SK-N-SH treated with all-trans-retinoic acid at 6 μM for 48 hours (cell line): ENCODE measurements at regions not wholly inside any gene's neighbourhood (a gene's known extent, or its start where the extent isn't known, plus 50 kb on each side); places are given as distances from the start of the nearest gene placed in this dataset.

Experiments used
- ATAC-seq: fragments of 200-7000 bp; cut with Tn5 transposase; 3 replicates; pipeline ENCODE4 v1.9.1; 2020; ENCODE audit warnings: mild to moderate bottlenecking, moderate library complexity
- ARNTL ChIP-seq: fragments of 450-650 bp; formaldehyde crosslinking; IDR thresholded peaks from 2 replicates; pipeline ENCODE4 v1.5.0; 2020; ENCODE audit warnings: low read depth, mild to moderate bottlenecking, moderate library complexity, borderline replicate concordance
- CSDC2 ChIP-seq: fragments of 250-450 bp; sonication (Bioruptor Pico); IDR thresholded peaks from 2 replicates; pipeline ENCODE4 v1.5.0; 2020; ENCODE audit warnings: mild to moderate bottlenecking, moderate library complexity
- ESRRG ChIP-seq: fragments of 250-450 bp; sonication (Bioruptor Pico); IDR thresholded peaks from 2 replicates; pipeline ENCODE4 v1.6.1; 2021; ENCODE audit warnings: mild to moderate bottlenecking
- GLIS3 ChIP-seq: fragments of 250-450 bp; sonication (Bioruptor Pico); IDR thresholded peaks from 2 replicates; pipeline ENCODE4 v1.5.0; 2020; ENCODE audit warnings: mild to moderate bottlenecking, moderate library complexity
- ISL1 ChIP-seq: fragments of 250-450 bp; sonication (Bioruptor Pico); IDR thresholded peaks from 2 replicates; pipeline ENCODE4 v2.1.2; 2022; ENCODE audit warnings: mild to moderate bottlenecking, moderate library complexity
- OSR1 ChIP-seq: fragments of 250-450 bp; sonication (Bioruptor Pico); IDR thresholded peaks from 2 replicates; pipeline ENCODE4 v1.8.0; 2022; ENCODE audit warnings: moderate library complexity, mild to moderate bottlenecking, inconsistent platforms
- PPARA ChIP-seq: fragments of 250-450 bp; sonication (Bioruptor Pico); IDR thresholded peaks from 2 replicates; pipeline ENCODE4 v1.5.0; 2020; ENCODE audit warnings: mild to moderate bottlenecking, borderline replicate concordance
- RARB ChIP-seq: fragments of 250-450 bp; sonication (Bioruptor Pico); IDR thresholded peaks from 2 replicates; pipeline ENCODE4 v1.8.0; 2021; ENCODE audit warnings: mild to moderate bottlenecking, moderate library complexity
- SNAI2 ChIP-seq: fragments of 250-450 bp; sonication (Bioruptor Pico); IDR thresholded peaks from 2 replicates; pipeline ENCODE4 v1.5.0; 2020; ENCODE audit warnings: mild to moderate bottlenecking, moderate library complexity
- TCF4 ChIP-seq: fragments of 250-450 bp; sonication (Bioruptor Pico); IDR thresholded peaks from 2 replicates; pipeline ENCODE4 v1.8.0; 2021; ENCODE audit warnings: mild to moderate bottlenecking, moderate library complexity, borderline replicate concordance
- TOX ChIP-seq: fragments of 250-450 bp; sonication (Bioruptor Pico); IDR thresholded peaks from 2 replicates; pipeline ENCODE4 v1.8.0; 2021; ENCODE audit warnings: mild to moderate bottlenecking, moderate library complexity, borderline replicate concordance
- ZC3H10 ChIP-seq: fragments of 250-450 bp; sonication (Bioruptor Pico); IDR thresholded peaks from 2 replicates; pipeline ENCODE4 v1.5.1; 2021; ENCODE audit warnings: mild to moderate bottlenecking, moderate library complexity
- ZFP3 ChIP-seq: fragments of 250-450 bp; sonication (Bioruptor Pico); IDR thresholded peaks from 2 replicates; pipeline ENCODE4 v1.5.0; 2020; ENCODE audit warnings: mild to moderate bottlenecking, moderate library complexity
- ZFP30 ChIP-seq: fragments of 450-650 bp; formaldehyde crosslinking; IDR thresholded peaks from 2 replicates; pipeline ENCODE4 v1.5.0; 2022; ENCODE audit warnings: mild to moderate bottlenecking, moderate library complexity
- ZNF565 ChIP-seq: fragments of 450-650 bp; formaldehyde crosslinking; conservative IDR thresholded peaks from 2 replicates; pipeline ENCODE4 v1.5.0; 2020; ENCODE audit warnings: low read depth, mild to moderate bottlenecking, moderate library complexity
- ZNF70 ChIP-seq: fragments of 450-650 bp; formaldehyde crosslinking; IDR thresholded peaks from 2 replicates; pipeline ENCODE4 v1.5.0; 2020; ENCODE audit warnings: mild to moderate bottlenecking, moderate library complexity
- ZNF8 ChIP-seq: fragments of 450-650 bp; formaldehyde crosslinking; IDR thresholded peaks from 2 replicates; pipeline ENCODE4 v1.5.0; 2020; ENCODE audit warnings: mild to moderate bottlenecking, moderate library complexity
- TF ChIP-seq, protein P1 (sequence below): fragments of 250-450 bp; sonication (Bioruptor Pico); IDR thresholded peaks from 2 replicates; pipeline ENCODE4 v1.8.0; 2020; ENCODE audit warnings: mild to moderate bottlenecking, moderate library complexity, borderline replicate concordance
- TF ChIP-seq, protein P2 (sequence below): fragments of 250-450 bp; sonication (Bioruptor Pico); IDR thresholded peaks from 2 replicates; pipeline ENCODE4 v1.5.1; 2021; ENCODE audit warnings: mild to moderate bottlenecking, moderate library complexity
- TF ChIP-seq, protein P3 (sequence below): fragments of 250-450 bp; sonication (Bioruptor Pico); IDR thresholded peaks from 2 replicates; pipeline ENCODE4 v1.8.0; 2021; ENCODE audit warnings: low read depth, mild to moderate bottlenecking, moderate library complexity, borderline replicate concordance
- TF ChIP-seq, protein P4 (sequence below): fragments of 250-450 bp; sonication (Bioruptor Pico); IDR thresholded peaks from 2 replicates; pipeline ENCODE4 v1.5.1; 2020; ENCODE audit warnings: low read depth, mild to moderate bottlenecking, moderate library complexity
- TF ChIP-seq, protein P5 (sequence below): fragments of 250-450 bp; sonication (Bioruptor Pico); IDR thresholded peaks from 2 replicates; pipeline ENCODE4 v1.5.0; 2020; ENCODE audit warnings: mild to moderate bottlenecking, moderate library complexity

DNA sequence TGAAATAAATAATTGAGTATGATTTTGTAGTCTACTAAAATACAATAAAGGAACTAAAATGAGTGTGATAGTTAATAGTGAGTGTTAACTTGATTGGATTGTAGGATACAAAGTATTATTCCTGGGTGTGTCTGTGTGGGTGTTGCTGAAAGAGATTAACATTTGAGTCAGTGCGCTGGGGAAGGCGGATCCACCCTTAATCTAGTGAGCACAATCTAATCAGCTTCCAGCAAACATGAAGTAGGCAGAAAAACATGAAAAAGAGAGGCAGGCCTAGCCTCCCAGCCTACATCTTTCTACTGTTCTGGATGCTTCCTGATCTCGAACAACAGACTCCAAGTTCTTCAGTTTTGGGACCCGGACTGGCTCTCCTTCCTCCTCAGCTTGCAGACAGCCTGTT lies 1716.6 kb downstream of the MRPL39 start:
- ATAC-seq, result no peak

DNA sequence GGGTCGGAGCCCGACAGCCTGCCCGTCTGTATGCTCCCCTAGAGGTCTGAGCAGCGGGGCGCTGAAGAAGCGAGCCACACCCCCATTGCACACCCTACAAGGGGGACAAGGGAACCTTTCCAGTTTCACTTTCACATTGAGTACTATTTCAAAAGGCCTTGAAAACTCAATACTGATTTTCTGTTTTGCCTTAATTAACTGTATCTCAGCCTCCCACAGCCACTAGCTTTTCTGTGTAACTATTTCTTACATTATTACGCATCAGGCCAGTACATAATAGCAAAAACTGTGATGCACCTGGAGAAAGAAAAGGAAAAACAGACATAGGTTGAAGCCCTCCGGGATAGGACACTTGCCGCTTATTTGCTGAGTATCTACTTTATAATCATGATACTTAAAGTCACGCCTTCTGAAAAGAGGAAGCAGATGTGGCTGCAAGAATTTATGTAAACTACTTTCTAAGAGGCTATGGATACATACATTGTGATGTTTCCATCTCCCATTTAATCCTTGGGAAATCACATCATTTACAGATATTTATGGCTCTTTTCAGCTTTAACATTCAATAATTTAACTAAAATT lies 1719.5 kb downstream of the MRPL39 start:
- no peak for ATAC-seq
- TF ChIP-seq, protein P1, sequence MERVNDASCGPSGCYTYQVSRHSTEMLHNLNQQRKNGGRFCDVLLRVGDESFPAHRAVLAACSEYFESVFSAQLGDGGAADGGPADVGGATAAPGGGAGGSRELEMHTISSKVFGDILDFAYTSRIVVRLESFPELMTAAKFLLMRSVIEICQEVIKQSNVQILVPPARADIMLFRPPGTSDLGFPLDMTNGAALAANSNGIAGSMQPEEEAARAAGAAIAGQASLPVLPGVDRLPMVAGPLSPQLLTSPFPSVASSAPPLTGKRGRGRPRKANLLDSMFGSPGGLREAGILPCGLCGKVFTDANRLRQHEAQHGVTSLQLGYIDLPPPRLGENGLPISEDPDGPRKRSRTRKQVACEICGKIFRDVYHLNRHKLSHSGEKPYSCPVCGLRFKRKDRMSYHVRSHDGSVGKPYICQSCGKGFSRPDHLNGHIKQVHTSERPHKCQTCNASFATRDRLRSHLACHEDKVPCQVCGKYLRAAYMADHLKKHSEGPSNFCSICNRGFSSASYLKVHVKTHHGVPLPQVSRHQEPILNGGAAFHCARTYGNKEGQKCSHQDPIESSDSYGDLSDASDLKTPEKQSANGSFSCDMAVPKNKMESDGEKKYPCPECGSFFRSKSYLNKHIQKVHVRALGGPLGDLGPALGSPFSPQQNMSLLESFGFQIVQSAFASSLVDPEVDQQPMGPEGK (CRISPR knock-in tag), result no peak
- TF ChIP-seq CSDC2 (CRISPR knock-in tag), result no peak
- no peak for TF ChIP-seq RARB (CRISPR knock-in tag)
- TF ChIP-seq ISL1, result no peak
- TF ChIP-seq ZFP3 (CRISPR knock-in tag), result no peak
- no peak for TF ChIP-seq SNAI2 (CRISPR knock-in tag)
- TF ChIP-seq TCF4 (CRISPR knock-in tag), result no peak
- TF ChIP-seq TOX (CRISPR knock-in tag), result no peak
- no peak for TF ChIP-seq ZNF8 (CRISPR knock-in tag)
- TF ChIP-seq, protein P2, sequence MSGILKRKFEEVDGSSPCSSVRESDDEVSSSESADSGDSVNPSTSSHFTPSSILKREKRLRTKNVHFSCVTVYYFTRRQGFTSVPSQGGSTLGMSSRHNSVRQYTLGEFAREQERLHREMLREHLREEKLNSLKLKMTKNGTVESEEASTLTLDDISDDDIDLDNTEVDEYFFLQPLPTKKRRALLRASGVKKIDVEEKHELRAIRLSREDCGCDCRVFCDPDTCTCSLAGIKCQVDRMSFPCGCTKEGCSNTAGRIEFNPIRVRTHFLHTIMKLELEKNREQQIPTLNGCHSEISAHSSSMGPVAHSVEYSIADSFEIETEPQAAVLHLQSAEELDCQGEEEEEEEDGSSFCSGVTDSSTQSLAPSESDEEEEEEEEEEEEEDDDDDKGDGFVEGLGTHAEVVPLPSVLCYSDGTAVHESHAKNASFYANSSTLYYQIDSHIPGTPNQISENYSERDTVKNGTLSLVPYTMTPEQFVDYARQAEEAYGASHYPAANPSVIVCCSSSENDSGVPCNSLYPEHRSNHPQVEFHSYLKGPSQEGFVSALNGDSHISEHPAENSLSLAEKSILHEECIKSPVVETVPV (CRISPR knock-in tag), result no peak
- no peak for TF ChIP-seq ZC3H10 (CRISPR knock-in tag)
- TF ChIP-seq, protein P3, sequence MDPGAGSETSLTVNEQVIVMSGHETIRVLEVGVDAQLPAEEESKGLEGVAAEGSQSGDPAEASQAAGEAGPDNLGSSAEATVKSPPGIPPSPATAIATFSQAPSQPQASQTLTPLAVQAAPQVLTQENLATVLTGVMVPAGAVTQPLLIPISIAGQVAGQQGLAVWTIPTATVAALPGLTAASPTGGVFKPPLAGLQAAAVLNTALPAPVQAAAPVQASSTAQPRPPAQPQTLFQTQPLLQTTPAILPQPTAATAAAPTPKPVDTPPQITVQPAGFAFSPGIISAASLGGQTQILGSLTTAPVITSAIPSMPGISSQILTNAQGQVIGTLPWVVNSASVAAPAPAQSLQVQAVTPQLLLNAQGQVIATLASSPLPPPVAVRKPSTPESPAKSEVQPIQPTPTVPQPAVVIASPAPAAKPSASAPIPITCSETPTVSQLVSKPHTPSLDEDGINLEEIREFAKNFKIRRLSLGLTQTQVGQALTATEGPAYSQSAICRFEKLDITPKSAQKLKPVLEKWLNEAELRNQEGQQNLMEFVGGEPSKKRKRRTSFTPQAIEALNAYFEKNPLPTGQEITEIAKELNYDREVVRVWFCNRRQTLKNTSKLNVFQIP (CRISPR knock-in tag), result no peak
- TF ChIP-seq, protein P4, sequence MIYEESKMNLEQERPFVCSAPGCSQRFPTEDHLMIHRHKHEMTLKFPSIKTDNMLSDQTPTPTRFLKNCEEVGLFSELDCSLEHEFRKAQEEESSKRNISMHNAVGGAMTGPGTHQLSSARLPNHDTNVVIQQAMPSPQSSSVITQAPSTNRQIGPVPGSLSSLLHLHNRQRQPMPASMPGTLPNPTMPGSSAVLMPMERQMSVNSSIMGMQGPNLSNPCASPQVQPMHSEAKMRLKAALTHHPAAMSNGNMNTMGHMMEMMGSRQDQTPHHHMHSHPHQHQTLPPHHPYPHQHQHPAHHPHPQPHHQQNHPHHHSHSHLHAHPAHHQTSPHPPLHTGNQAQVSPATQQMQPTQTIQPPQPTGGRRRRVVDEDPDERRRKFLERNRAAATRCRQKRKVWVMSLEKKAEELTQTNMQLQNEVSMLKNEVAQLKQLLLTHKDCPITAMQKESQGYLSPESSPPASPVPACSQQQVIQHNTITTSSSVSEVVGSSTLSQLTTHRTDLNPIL (CRISPR knock-in tag), result no peak
- no peak for TF ChIP-seq OSR1 (CRISPR knock-in tag)

More for the DNA sequence above, 1716.6 kb downstream of the MRPL39 start:
- TF ChIP-seq ARNTL, result no peak
- TF ChIP-seq, protein P2 (CRISPR knock-in tag), result no peak
- TF ChIP-seq ZNF565 (CRISPR knock-in tag), result no peak
- no peak for TF ChIP-seq ZC3H10 (CRISPR knock-in tag)
- no peak for TF ChIP-seq RARB (CRISPR knock-in tag)
- TF ChIP-seq GLIS3 (CRISPR knock-in tag), result no peak
- TF ChIP-seq ZFP3 (CRISPR knock-in tag), result no peak
- TF ChIP-seq, protein P1 (CRISPR knock-in tag), result no peak
- TF ChIP-seq OSR1 (CRISPR knock-in tag), result no peak
- no peak for TF ChIP-seq CSDC2 (CRISPR knock-in tag)
- no peak for TF ChIP-seq ESRRG (CRISPR knock-in tag)
- no peak for TF ChIP-seq ZNF8 (CRISPR knock-in tag)
- TF ChIP-seq, protein P3 (CRISPR knock-in tag), result no peak
- TF ChIP-seq, protein P5, sequence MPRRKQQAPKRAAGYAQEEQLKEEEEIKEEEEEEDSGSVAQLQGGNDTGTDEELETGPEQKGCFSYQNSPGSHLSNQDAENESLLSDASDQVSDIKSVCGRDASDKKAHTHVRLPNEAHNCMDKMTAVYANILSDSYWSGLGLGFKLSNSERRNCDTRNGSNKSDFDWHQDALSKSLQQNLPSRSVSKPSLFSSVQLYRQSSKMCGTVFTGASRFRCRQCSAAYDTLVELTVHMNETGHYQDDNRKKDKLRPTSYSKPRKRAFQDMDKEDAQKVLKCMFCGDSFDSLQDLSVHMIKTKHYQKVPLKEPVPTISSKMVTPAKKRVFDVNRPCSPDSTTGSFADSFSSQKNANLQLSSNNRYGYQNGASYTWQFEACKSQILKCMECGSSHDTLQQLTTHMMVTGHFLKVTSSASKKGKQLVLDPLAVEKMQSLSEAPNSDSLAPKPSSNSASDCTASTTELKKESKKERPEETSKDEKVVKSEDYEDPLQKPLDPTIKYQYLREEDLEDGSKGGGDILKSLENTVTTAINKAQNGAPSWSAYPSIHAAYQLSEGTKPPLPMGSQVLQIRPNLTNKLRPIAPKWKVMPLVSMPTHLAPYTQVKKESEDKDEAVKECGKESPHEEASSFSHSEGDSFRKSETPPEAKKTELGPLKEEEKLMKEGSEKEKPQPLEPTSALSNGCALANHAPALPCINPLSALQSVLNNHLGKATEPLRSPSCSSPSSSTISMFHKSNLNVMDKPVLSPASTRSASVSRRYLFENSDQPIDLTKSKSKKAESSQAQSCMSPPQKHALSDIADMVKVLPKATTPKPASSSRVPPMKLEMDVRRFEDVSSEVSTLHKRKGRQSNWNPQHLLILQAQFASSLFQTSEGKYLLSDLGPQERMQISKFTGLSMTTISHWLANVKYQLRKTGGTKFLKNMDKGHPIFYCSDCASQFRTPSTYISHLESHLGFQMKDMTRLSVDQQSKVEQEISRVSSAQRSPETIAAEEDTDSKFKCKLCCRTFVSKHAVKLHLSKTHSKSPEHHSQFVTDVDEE (CRISPR knock-in tag), result no peak
- TF ChIP-seq PPARA, result no peak
- TF ChIP-seq ZFP30 (CRISPR knock-in tag), result no peak
- no peak for TF ChIP-seq TCF4 (CRISPR knock-in tag)
- TF ChIP-seq TOX (CRISPR knock-in tag), result no peak
- TF ChIP-seq ZNF70 (CRISPR knock-in tag), result no peak
- TF ChIP-seq, all 23 proteins: peak for 0
